ENCODE measurements at regions not wholly inside any gene's neighbourhood (a gene's known extent, or its start where the extent isn't known, plus 50 kb on each side); places are given as distances from the start of the nearest gene placed in this dataset.
"Not testable (repeated sequence)": the region's sequence is repeated elsewhere in the genome, so short reads cannot be mapped to it uniquely, and the experiment has no call there.

DNA sequence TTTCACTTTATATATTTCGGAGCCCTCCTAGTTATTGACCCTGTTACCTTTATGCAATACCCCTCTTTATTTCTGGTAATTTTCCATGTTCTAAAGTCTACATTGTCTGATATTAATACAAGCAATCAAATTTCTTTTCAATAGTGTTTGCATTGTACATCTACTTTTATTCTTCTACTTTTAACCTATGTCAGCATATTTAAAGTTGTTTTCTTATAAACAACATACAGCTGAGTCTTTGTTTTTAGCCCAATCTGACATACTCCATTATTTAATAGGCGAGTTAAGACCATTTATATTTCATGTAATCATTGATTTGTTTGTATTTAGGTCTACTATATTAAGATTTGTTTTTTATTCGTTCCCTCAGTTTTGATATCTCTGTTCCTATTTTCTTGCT is 108.5 kb upstream of the SPACA7 start:
- H3K27me3 Mint-ChIP-seq, result peaks cover 4% of the 10 kb centered on the region
- H3K4me3 Mint-ChIP-seq, result no peak overlapping the region
- no peaks in the 10 kb centered on the region for H3K9me3 Mint-ChIP-seq
- DNase-seq, result no peak
- no peaks in the 10 kb centered on the region for H3K4me1 Mint-ChIP-seq
- intact Hi-C loops (cut with micrococcal nuclease), result no loop called here
- H3K27ac Mint-ChIP-seq, result no peak overlapping the region
- H3K36me3 Mint-ChIP-seq (ENCODE audit: low read depth), result no peaks in the 10 kb centered on the region

DNA sequence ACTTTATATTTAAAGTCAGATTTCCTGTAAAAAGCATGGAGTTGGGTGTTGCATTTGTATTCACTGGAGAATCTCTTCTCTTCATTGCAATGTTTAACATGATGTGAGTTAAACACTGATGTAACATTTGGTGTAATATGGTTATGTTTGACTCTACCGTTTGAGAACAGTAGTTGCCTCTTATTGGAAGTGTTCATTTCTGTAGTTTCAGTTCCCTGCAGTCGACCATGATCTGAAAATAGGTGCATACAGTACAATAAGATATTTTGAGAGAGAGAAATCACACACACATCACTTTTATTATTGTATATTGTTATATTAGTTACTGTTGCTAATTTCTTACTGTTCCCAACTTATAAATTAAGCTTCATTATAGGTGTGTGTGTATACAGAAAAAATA is 105.2 kb upstream of the SPACA7 start:
- intact Hi-C loops (cut with micrococcal nuclease), result no loop called here
- Mint-ChIP-seq H3K27me3 (peaks cover 2% of the 10 kb centered on the region), H3K9me3 (no peaks in the 10 kb centered on the region), H3K4me3 (no peak overlapping the region), H3K4me1 (no peaks in the 10 kb centered on the region), H3K27ac (no peak overlapping the region), H3K36me3 (ENCODE audit: low read depth) (no peaks in the 10 kb centered on the region)
- no peak for DNase-seq

DNA sequence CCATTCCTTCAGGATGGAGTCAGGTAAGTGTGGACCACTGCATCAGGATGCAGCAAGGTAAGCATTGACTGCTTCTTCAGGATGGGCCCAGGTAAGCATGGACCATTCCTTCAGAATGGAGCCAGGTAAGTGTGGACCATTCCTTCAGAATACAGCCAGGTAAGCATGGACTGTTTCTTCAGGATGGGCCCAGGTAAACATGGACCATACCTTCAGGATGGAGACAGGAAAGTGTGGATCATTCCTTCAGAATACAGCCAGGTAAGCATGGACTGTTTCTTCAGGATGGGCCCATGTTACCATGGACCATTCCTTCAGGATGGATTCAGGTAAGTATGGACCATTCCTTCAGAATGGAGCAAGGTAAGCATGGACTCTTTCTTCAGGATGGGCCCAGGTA is 89.4 kb upstream of the SPACA7 start:
- H3K4me1 Mint-ChIP-seq; DNase-seq; H3K4me3 Mint-ChIP-seq; H3K36me3 Mint-ChIP-seq (ENCODE audit: low read depth); H3K9me3 Mint-ChIP-seq; intact Hi-C loops (cut with micrococcal nuclease); H3K27me3 Mint-ChIP-seq; H3K27ac Mint-ChIP-seq: not testable (repeated sequence)

- Mint-ChIP-seq H3K4me3 (no peak overlapping the region), H3K27me3 (peaks cover 3% of the 10 kb centered on the region), H3K27ac (no peak overlapping the region), H3K9me3 (peaks cover 3% of the 10 kb centered on the region), H3K4me1 (no peaks in the 10 kb centered on the region), H3K36me3 (ENCODE audit: low read depth) (no peaks in the 10 kb centered on the region)
- DNase-seq, result no peak
- intact Hi-C loops (cut with micrococcal nuclease), result no loop called here
Observed at GRCh38 chr13:112320303-112320702, 55.9 kb upstream of the SPACA7 start.

GRCh38 chr13:112322557-112322956 is 53.6 kb upstream of the SPACA7 start:
- H3K4me3 Mint-ChIP-seq, result no peak overlapping the region
- intact Hi-C loops (cut with micrococcal nuclease), result no loop called here
- H3K27ac Mint-ChIP-seq, result no peak overlapping the region

DNA sequence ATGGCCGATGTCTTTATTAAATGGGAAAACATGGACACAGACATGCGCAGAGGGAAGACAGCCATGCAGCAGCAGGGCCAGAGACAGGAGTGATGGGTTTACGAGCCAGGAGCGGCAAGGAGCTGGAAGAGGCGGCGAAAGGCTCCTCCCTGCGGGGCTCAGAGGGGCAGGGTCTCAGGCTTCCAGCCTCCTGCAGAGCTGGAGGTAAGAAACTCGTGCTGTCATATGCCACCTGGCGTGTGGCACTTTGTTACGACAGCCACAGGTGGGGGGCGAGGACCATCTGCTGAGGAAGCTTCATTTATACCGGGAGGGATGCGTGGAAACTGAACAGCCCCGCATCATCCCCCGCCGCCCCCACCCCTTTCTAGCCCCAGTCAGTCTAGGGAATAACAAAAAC is 52.0 kb upstream of the SPACA7 start:
- intact Hi-C loops (cut with micrococcal nuclease), result no loop called here
- Mint-ChIP-seq H3K9me3 (no peaks in the 10 kb centered on the region), H3K36me3 (ENCODE audit: low read depth) (no peaks in the 10 kb centered on the region), H3K27me3 (peaks cover 3% of the 10 kb centered on the region), H3K4me3 (no peak overlapping the region), H3K27ac (no peak overlapping the region), H3K4me1 (no peaks in the 10 kb centered on the region)
- no peak for DNase-seq

More at GRCh38 chr13:112322557-112322956, 53.6 kb upstream of the SPACA7 start:
- no peaks in the 10 kb centered on the region for H3K4me1 Mint-ChIP-seq
- H3K9me3 Mint-ChIP-seq, result no peaks in the 10 kb centered on the region
- no peak for DNase-seq
- H3K36me3 Mint-ChIP-seq (ENCODE audit: low read depth), result no peaks in the 10 kb centered on the region
- H3K27me3 Mint-ChIP-seq, result peaks cover 3% of the 10 kb centered on the region

DNA sequence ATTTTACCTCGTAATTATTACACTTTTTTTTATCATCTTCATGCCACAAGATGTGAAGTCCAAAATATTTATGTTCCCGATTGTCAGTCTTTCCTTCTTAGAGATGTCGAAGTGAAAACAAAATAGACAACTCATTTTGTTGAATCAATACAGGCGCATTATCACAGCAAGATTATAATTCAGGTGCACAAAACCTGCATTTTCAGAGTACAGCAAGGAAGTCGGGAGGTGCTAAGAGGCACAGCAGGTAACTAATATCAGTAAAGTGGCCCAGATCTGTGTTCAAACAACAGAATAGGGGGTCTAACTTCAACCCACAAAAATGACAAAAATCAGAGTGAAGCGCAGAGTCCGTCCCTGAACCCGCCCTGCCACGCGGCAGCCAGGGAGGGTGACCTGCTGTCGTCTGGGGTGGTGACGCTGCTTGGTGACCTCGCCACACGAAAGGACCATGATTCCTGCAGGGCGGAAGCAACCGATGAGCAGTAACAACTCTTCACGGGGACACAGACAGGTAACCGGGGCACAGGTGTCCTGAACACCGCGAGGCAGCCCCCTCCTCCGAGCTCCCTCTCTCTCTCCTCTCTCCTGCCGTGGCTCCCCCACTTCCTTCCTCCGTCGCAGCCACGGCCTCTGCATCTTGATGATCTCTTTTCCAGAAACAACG is 50.9 kb upstream of the SPACA7 start:
- no peak overlapping the region for H3K4me3 Mint-ChIP-seq
- H3K4me1 Mint-ChIP-seq, result no peaks in the 10 kb centered on the region
- intact Hi-C loops (cut with micrococcal nuclease), result no loop called here
- no peak for DNase-seq
- no peaks in the 10 kb centered on the region for H3K36me3 Mint-ChIP-seq (ENCODE audit: low read depth)
- H3K27ac Mint-ChIP-seq, result no peak overlapping the region
- H3K27me3 Mint-ChIP-seq, result peaks cover 3% of the 10 kb centered on the region
- no peaks in the 10 kb centered on the region for H3K9me3 Mint-ChIP-seq

DNA sequence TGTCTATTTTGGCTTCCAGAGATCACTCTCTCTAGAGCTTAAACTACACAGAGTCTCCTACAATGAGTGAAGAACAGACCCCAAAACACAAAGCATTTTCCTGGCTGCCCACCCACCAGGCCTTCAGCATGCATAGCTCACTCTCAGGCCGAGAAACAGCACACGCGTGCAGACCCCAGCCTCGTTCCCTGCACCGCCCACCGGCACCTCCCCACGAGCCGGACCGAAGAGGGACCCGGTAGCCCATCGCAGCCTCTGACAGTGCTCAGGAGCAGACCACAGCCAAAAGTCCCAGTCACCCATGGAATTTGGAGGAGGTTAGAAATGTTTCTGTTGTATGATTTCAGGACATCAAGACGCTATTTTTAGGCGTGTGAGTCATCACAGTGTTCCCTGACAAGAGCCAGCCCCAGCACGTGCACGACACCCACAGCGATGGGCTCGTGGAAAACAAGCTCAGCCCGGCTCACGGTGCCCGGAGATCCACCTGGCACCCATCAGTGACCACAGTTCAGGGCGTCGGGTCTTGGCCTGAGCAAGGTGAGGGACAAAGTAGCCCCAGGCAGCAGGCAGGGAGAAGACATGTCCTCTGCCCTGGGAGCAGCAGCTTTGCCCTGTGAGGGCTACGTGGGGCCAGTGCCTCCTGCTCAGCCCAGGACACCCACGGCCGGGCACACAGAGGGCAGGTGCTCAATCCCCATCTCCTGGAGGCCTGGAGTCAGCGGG is 50.1 kb upstream of the SPACA7 start:
- no peak for DNase-seq
- H3K27ac Mint-ChIP-seq, result no peak overlapping the region
- no peaks in the 10 kb centered on the region for H3K36me3 Mint-ChIP-seq (ENCODE audit: low read depth)
- no peak overlapping the region for H3K4me3 Mint-ChIP-seq
- intact Hi-C loops (cut with micrococcal nuclease), result no loop called here
- peaks cover 7% of the 10 kb centered on the region for H3K27me3 Mint-ChIP-seq
- no peaks in the 10 kb centered on the region for H3K9me3 Mint-ChIP-seq
- H3K4me1 Mint-ChIP-seq, result no peaks in the 10 kb centered on the region
